Femur (tissue), 1 donor: ENCODE measurements at regions not wholly inside any gene's neighbourhood (a gene's known extent, or its start where the extent isn't known, plus 50 kb on each side); places are given as distances from the start of the nearest gene placed in this dataset.

Experiments
- DNase-seq: peaks from one replicate; pipeline ENCODE4 v3.0.0-alpha.2; 2017

- DNase-seq: no peak
These were observed 231.3 kb upstream of the CELF2 start for GRCh38 chr10:10786109-10787090.

- DNase-seq: no peak
These were observed 230.1 kb upstream of the CELF2 start for GRCh38 chr10:10787586-10787985.

GRCh38 chr10:10788761-10789160 lies 228.9 kb upstream of the CELF2 start:
- no peak for DNase-seq

GRCh38 chr10:10791869-10792268 lies 225.8 kb upstream of the CELF2 start:
- DNase-seq: no peak

GRCh38 chr10:10792681-10793080 lies 225.0 kb upstream of the CELF2 start:
- DNase-seq: peak; percentile 24

GRCh38 chr10:10794046-10794445 lies 223.6 kb upstream of the CELF2 start:
- no peak for DNase-seq

- DNase-seq: peak; percentile 47
These were observed 222.9 kb upstream of the CELF2 start for GRCh38 chr10:10794791-10795191.

GRCh38 chr10:10796061-10796773 lies 221.5 kb upstream of the CELF2 start:
- peak; percentile 50 for DNase-seq

GRCh38 chr10:10796774-10797415 lies 220.8 kb upstream of the CELF2 start:
- no peak for DNase-seq

- DNase-seq: peak; percentile 74
These were observed 220.2 kb upstream of the CELF2 start for GRCh38 chr10:10797513-10797912.

GRCh38 chr10:10798102-10798863 lies 219.4 kb upstream of the CELF2 start:
- peak; percentile 62 for DNase-seq

- DNase-seq: no peak
These were observed 218.8 kb upstream of the CELF2 start for GRCh38 chr10:10798864-10799192.

- DNase-seq: no peak
These were observed 216.7 kb upstream of the CELF2 start for GRCh38 chr10:10800961-10801360.

- peak; percentile 79 for DNase-seq
These were observed 214.4 kb upstream of the CELF2 start for GRCh38 chr10:10803278-10803677.

GRCh38 chr10:10804061-10804460 lies 213.6 kb upstream of the CELF2 start:
- no peak for DNase-seq

GRCh38 chr10:10804998-10805740 lies 212.5 kb upstream of the CELF2 start:
- no peak for DNase-seq

GRCh38 chr10:10807106-10807505 lies 210.6 kb upstream of the CELF2 start:
- DNase-seq: no peak

- no peak for DNase-seq
These were observed 206.1 kb upstream of the CELF2 start for GRCh38 chr10:10811562-10811961.

- DNase-seq: peak; percentile 65
These were observed 204.0 kb upstream of the CELF2 start for GRCh38 chr10:10813656-10814055.

- no peak for DNase-seq
These were observed 203.6 kb upstream of the CELF2 start for GRCh38 chr10:10814069-10814468.

GRCh38 chr10:10816447-10816846 lies 201.2 kb upstream of the CELF2 start:
- DNase-seq: no peak

GRCh38 chr10:10817609-10818008 lies 200.1 kb upstream of the CELF2 start:
- no peak for DNase-seq
